ENCODE measurements at regions not wholly inside any gene's neighbourhood (a gene's known extent, or its start where the extent isn't known, plus 50 kb on each side); places are given as distances from the start of the nearest gene placed in this dataset.

DNA sequence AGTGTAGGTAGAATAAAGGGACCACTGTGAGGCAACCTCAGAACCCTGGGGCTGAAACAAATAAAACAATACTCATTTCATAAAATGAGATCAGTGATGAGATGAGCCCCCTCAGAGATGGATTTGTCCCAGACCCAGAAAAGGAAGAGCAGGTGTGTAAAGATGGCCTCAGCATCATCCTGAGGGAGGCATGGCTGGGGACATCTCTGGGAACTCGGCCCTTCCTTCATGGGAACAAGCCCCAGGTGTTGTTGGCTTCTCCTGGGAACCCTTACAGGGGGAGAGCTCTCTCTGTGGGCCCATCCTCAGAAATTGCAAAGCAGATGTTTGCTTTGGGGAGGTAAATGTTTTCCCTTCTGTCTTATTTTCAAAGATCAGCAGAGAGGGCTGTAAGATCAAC lies 133.2 kb upstream of the USP24 start:
- TF ChIP-seq JUND (IDR thresholded peaks at IDR 0.05; ENCODE audit: low read depth): no peak
- in situ Hi-C loops (cut with HindIII; ENCODE audit: low pct_unique_long_range_greater_than_20kb, low sequenced_read_pairs): no loop called here
- no peak for DNase-seq (ENCODE audit: low read depth in 1 of 2, low spot score in 1 of 2)

DNA sequence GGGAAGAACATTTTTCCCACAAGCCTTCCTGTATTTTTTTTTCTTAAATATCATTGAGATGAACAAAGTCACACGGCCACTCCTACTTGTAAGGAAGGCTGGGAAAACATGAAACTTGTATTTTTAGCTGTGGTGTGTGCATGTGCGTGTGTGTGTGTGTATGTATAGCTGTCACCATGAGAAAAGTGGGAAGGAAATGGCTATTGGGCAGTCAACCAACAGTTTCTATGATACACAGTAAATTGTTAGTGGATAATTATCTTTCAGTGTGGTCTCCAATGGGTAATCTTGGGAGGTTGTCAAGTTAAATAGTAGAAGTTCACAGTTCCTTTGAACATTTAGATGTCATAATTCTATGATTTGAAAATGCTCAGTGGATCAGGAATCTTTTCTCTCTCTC lies 132.7 kb upstream of the USP24 start:
- in situ Hi-C loops (cut with HindIII; ENCODE audit: low pct_unique_long_range_greater_than_20kb, low sequenced_read_pairs): no loop called here
- no peak for DNase-seq (ENCODE audit: low read depth in 1 of 2, low spot score in 1 of 2)

DNA sequence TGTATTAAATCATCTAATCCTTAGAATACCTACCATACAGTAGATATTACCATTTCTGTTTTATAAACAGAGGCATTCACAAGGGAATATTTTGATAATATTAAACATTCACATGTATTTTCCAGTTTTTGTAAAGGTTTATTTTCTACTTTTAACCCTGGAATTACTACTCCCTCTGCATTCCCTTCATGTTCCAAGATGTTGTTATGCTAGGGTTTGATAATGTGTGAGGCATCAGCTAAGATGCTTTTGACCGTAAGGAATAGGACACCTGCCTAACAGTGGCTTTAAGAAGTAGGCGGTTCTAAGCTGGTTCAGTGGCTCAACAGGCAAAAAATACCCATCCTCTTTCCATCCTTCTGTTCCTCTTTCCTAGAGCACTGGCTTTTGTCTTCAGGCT lies 131.9 kb upstream of the USP24 start:
- DNase-seq (ENCODE audit: low read depth in 1 of 2, low spot score in 1 of 2): no peak
- in situ Hi-C loops (cut with HindIII; ENCODE audit: low pct_unique_long_range_greater_than_20kb, low sequenced_read_pairs): no loop called here
- no peak for TF ChIP-seq JUND (IDR thresholded peaks at IDR 0.05; ENCODE audit: low read depth)

More for the DNA sequence above, 132.7 kb upstream of the USP24 start:
- TF ChIP-seq JUND (IDR thresholded peaks at IDR 0.05; ENCODE audit: low read depth): no peak

DNA sequence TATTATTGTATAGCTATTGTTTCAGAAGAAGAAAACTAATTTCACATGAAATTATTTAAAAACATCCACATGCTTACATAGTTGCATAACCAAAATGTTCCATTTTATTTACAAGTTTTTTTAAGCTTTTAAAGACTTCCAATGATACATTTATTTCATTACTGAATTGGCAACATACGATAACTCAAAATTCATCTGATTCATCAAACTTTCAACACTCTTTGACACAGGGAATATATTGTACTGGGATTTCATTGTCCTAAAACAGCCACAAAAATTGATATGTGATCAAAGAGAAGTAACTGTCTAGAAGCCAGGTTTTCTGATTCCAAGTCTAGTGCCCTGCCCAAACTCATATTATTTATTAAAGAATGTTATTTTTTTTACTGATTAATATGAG lies 131.4 kb upstream of the USP24 start:
- TF ChIP-seq JUND (IDR thresholded peaks at IDR 0.05; ENCODE audit: low read depth): no peak
- in situ Hi-C loops (cut with HindIII; ENCODE audit: low pct_unique_long_range_greater_than_20kb, low sequenced_read_pairs): no loop called here
- no peak for DNase-seq (ENCODE audit: low read depth in 1 of 2, low spot score in 1 of 2)

DNA sequence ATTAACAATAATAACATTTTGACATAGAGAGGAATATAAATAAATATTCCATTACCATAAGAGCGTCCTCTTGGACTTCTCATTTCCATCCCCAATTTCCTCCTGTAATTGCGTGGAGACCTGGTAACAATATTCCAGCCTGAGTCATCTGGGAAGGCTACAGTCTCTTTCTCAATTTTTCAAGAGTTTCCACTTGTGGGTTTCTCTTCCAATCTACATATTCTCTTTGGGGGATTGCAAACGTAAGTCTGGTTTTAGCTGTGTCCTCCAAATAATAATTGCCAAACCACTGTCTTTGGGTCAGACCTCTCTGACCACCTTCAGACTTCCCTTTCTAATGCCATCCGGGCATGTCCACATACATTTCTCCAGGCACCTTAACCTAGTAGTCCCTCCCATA lies 124.5 kb upstream of the USP24 start:
- DNase-seq (ENCODE audit: low read depth in 1 of 2, low spot score in 1 of 2): no peak
- in situ Hi-C loops (cut with HindIII; ENCODE audit: low pct_unique_long_range_greater_than_20kb, low sequenced_read_pairs): no loop called here
- TF ChIP-seq JUND (IDR thresholded peaks at IDR 0.05; ENCODE audit: low read depth): no peak

DNA sequence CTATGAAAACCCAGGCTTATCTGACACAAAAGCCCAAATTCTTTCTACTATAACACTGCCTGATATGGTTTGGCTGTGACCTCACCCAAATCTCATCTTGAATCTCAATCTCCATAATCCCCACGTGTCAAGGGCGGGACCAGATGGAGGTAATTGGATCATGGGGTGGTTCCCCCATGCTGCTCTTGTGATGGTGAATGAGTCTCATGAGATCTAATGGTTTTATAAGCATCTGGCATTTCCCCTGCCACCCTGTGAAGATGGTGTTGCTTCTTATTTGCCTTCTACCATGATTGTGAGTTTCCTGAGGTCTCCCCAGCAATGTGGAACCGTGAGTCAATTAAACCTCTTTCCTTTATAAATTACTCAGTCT lies 123.3 kb upstream of the USP24 start:
- no peak for DNase-seq (ENCODE audit: low read depth in 1 of 2, low spot score in 1 of 2)
- in situ Hi-C loops (cut with HindIII; ENCODE audit: low pct_unique_long_range_greater_than_20kb, low sequenced_read_pairs): no loop called here
- no peak for TF ChIP-seq JUND (IDR thresholded peaks at IDR 0.05; ENCODE audit: low read depth)

DNA sequence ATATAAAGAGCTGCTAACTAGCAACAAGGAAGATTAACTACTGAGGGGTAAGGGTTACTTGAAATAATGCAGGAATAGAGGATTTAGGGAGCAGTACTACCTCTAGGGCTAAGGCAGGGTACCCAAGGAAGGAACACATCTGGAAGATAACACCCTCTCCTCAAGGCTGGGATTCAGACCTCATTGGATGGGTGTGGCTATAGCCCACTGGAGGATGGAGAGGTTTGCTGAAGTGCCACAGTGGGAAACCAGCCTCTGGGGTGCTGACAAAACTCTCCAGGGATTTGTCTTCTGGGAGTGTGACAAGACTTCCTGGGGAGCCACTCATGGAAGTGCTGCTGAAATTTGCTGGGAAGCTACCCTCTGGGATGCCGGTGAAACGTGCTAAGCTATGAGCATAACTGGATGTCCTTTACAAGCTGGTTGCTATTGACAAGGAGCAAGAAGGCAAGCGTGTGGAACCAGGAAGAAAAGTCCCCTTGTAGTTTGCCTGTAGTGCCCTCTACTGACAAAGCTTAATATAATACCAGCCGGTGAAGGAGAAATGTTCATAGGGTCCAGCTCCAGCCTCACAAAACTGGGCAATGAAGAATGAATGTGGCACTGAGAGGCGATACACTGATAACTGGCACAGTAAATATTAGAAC lies 122.8 kb upstream of the USP24 start:
- peak; percentile 11 to 65 for DNase-seq (ENCODE audit: low read depth in 1 of 2, low spot score in 1 of 2)
- in situ Hi-C loops (cut with HindIII; ENCODE audit: low pct_unique_long_range_greater_than_20kb, low sequenced_read_pairs): no loop called here
- no peak for TF ChIP-seq JUND (IDR thresholded peaks at IDR 0.05; ENCODE audit: low read depth)

DNA sequence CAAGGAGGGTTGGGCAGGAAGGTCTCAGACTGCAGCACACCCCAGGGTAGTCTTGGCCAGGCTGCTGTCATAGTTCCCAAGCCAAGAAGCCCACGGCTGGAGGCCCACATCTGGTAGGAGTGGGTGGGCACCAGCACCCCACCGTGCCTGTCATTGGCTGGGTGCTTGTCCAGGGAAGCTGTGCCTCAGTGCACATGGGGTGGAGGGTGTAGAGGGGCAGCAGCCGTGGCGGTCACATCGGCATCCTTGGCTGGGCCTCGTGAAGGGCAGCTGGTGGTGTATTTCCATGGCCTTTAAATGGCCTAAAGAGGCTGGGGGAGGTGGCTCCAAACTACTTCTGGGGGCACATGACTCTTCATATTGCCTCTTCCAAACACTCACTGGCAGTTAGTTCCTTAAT lies 119.6 kb upstream of the USP24 start:
- in situ Hi-C loops (cut with HindIII; ENCODE audit: low pct_unique_long_range_greater_than_20kb, low sequenced_read_pairs): no loop called here
- no peak for DNase-seq (ENCODE audit: low read depth in 1 of 2, low spot score in 1 of 2)
- TF ChIP-seq JUND (IDR thresholded peaks at IDR 0.05; ENCODE audit: low read depth): no peak

DNA sequence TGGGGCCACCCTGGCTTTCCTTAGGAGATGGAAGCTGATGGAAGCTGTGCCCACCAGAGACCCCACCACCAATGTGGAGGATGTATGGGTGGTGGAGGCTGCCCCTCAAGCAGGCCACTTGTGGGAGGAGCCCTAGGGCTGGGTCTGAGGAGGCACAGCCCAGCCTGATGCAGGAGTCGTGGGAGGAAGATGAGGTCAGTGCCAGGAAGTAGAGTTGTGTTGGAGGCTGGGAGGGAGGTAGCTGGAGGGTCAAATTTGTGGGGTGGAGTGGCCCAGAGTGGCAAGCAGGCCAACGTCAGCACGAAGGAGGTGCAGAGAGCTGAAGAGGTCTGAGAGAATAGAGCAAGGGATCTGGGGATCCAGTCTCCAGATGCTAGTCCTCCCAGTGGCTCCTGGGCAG lies 119.0 kb upstream of the USP24 start:
- no peak for DNase-seq (ENCODE audit: low read depth in 1 of 2, low spot score in 1 of 2)
- in situ Hi-C loops (cut with HindIII; ENCODE audit: low pct_unique_long_range_greater_than_20kb, low sequenced_read_pairs): no loop called here
- TF ChIP-seq JUND (IDR thresholded peaks at IDR 0.05; ENCODE audit: low read depth): no peak

DNA sequence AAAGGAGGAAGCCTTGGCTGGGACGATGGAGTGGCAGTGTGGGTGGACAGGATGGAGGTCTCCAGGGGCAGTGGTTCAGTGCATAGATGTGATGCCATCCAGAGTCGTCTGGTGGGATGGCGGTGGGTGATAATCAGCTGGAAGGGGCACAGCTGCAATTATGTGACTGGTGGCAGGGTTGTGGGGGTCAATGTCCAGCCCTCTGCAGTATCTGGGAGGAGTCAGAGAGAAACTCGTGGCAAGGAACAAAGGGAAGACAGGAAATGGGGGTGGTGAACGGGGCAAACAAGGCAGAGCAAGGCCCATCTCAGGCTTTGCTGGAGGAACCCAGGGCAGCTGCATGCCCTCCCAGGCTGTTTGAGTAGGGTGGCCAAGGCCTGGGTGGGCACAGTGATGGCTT lies 118.3 kb upstream of the USP24 start:
- in situ Hi-C loops (cut with HindIII; ENCODE audit: low pct_unique_long_range_greater_than_20kb, low sequenced_read_pairs): no loop called here
- no peak for TF ChIP-seq JUND (IDR thresholded peaks at IDR 0.05; ENCODE audit: low read depth)
- DNase-seq (ENCODE audit: low read depth in 1 of 2, low spot score in 1 of 2): no peak

DNA sequence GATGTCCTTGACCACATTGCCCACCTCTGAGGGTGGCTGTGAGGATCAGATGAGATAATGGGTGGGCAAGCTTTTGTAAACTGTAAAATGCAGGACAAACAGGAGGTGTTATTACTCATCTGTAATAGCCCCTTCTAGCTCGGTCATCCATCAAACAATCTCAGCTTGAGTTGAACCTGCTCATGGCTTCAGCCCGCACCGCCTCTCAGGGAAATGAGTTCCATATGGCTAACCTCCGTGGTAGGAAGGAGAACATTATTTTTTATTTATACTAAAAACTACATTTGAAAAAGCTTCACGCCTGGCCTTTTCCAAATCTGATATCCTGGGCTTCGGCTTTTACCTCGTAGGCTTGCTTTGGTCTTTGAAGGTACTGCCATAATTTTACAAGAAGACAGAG lies 116.2 kb upstream of the USP24 start:
- DNase-seq (ENCODE audit: low read depth in 1 of 2, low spot score in 1 of 2): no peak
- TF ChIP-seq JUND (IDR thresholded peaks at IDR 0.05; ENCODE audit: low read depth): no peak
- in situ Hi-C loops (cut with HindIII; ENCODE audit: low pct_unique_long_range_greater_than_20kb, low sequenced_read_pairs): no loop called here

DNA sequence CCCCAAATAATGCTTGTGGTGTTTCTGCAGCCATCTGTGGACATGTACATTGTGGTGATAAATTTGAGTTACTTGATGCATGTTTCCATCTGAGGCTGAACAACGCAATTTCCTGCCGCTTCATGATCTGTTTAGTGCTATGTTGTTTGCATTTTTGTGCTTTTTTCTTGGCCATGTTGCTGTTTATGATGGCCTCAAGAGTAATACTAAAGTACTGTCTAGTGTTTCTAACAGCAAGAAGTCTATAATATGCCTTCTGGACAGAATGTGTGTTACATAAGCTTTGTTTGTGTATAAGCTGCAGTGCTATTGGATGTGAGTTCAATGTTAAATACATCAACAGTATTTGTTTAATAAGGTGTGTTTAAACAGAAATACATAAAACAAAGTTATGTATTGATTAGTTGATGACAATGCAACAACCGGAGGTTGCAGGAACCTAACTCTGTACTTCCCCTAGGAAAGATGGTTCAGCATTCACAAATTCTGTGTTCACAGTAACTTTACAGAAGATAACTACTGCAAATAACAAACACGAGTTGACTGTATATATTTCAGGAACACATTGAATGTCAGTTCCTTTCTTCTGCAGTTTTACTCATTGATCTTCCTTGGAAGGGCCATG lies 114.8 kb upstream of the USP24 start:
- no peak for TF ChIP-seq JUND (IDR thresholded peaks at IDR 0.05; ENCODE audit: low read depth)
- in situ Hi-C loops (cut with HindIII; ENCODE audit: low pct_unique_long_range_greater_than_20kb, low sequenced_read_pairs): no loop called here
- DNase-seq (ENCODE audit: low read depth in 1 of 2, low spot score in 1 of 2): no peak

DNA sequence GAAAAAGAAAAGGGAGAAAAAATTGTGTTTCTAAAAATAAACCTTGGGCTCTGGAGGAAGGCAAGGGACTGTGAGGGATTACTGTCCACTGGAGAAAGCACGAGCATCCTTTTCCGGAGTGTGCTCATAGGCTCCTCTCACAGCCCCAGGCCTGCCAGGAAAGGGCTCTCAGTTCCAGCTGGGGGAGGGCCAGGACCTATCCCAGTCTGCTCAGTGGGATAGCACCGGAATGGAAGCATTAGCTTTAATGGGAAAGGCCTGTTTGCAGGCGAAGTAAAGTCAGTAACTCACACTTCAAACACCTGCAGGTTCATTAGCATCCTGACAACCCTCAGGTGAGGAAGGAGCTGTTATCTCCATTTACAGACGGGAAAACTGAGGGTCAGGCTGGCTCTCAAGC lies 113.9 kb upstream of the USP24 start:
- in situ Hi-C loops (cut with HindIII; ENCODE audit: low pct_unique_long_range_greater_than_20kb, low sequenced_read_pairs): no loop called here
- no peak for TF ChIP-seq JUND (IDR thresholded peaks at IDR 0.05; ENCODE audit: low read depth)
- DNase-seq (ENCODE audit: low read depth in 1 of 2, low spot score in 1 of 2): no peak
